Colonic mucosa (tissue), 4 donors: ENCODE measurements at regions not wholly inside any gene's neighbourhood (a gene's known extent, or its start where the extent isn't known, plus 50 kb on each side); places are given as distances from the start of the nearest gene placed in this dataset.

Experiments
- DNase-seq: peaks from one replicate; pipeline ENCODE4 v3.0.0-alpha.2; 2020
- H3K27ac ChIP-seq: fragments of 200-600 bp; one replicate; pipeline ENCODE4 v1.8.0; 2021
- H3K27me3 ChIP-seq: fragments of 200-600 bp; one replicate; pipeline ENCODE4 v1.8.0; 2021
- H3K36me3 ChIP-seq: fragments of 200-600 bp; one replicate; pipeline ENCODE4 v1.8.0; 2021
- H3K4me1 ChIP-seq: fragments of 200-600 bp; one replicate; pipeline ENCODE4 v1.8.0; 2021; ENCODE audit warnings: mild to moderate bottlenecking
- H3K4me3 ChIP-seq: fragments of 200-600 bp; one replicate; pipeline ENCODE4 v1.8.0; 2021
- H3K9ac ChIP-seq, 2 donors: one replicate each; pipeline ENCODE4 v1.7.0; 2013; ENCODE audit warnings: control low read depth in 2 of 2, low read depth in 2 of 2, low read length in 2 of 2
- H3K9me3 ChIP-seq: fragments of 200-600 bp; one replicate; pipeline ENCODE4 v1.8.0; 2021
- intact Hi-C: fragments of 100-400 bp; cut with DNase I; formaldehyde crosslinking; loops from one replicate; pipeline ENCODE4 v1.14.1; 2022
- TF ChIP-seq, protein P1 (sequence below): fragments of 200-600 bp; IDR thresholded peaks from one replicate; pipeline ENCODE4 v1.8.0; 2022; ENCODE audit warnings: antibody characterized with exemption, mild to moderate bottlenecking
- donor health status: healthy.
- donor health status: DM: no; HTN: no; CAD: no.
- donor health status: DM: no; HTN: no; CAD: no.

DNA sequence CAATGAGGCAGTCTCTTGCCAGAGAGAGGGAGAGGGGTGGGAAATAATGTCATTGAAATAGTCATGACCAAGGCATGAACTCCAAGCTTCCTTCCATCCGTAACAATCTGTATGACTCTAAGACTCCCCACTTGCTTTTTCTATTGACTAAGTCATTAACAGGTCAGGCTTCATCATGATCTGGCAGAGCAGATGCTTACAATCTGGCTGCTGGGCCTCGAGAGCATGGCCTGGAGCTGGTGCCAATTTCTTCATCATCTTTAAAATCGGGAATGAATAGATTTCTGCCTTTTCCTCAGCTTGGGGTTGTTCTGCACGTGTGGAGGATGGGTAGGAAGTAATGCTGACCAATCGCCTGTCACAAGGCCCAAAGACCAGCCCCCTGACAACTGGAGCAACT lies 280.6 kb upstream of the CLNK start:
- intact Hi-C loops = no loop called here
- H3K27me3 ChIP-seq = no peaks in the 10 kb centered on the region
- H3K9me3 ChIP-seq = no peaks in the 10 kb centered on the region
- no peak overlapping the region for H3K9ac ChIP-seq
- TF ChIP-seq, protein P1, sequence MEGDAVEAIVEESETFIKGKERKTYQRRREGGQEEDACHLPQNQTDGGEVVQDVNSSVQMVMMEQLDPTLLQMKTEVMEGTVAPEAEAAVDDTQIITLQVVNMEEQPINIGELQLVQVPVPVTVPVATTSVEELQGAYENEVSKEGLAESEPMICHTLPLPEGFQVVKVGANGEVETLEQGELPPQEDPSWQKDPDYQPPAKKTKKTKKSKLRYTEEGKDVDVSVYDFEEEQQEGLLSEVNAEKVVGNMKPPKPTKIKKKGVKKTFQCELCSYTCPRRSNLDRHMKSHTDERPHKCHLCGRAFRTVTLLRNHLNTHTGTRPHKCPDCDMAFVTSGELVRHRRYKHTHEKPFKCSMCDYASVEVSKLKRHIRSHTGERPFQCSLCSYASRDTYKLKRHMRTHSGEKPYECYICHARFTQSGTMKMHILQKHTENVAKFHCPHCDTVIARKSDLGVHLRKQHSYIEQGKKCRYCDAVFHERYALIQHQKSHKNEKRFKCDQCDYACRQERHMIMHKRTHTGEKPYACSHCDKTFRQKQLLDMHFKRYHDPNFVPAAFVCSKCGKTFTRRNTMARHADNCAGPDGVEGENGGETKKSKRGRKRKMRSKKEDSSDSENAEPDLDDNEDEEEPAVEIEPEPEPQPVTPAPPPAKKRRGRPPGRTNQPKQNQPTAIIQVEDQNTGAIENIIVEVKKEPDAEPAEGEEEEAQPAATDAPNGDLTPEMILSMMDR = no peak
- DNase-seq = no peak
- no peak overlapping the region for H3K27ac ChIP-seq
- no peak overlapping the region for H3K4me3 ChIP-seq
- no peaks in the 10 kb centered on the region for H3K36me3 ChIP-seq
- H3K4me1 ChIP-seq = no peaks in the 10 kb centered on the region

DNA sequence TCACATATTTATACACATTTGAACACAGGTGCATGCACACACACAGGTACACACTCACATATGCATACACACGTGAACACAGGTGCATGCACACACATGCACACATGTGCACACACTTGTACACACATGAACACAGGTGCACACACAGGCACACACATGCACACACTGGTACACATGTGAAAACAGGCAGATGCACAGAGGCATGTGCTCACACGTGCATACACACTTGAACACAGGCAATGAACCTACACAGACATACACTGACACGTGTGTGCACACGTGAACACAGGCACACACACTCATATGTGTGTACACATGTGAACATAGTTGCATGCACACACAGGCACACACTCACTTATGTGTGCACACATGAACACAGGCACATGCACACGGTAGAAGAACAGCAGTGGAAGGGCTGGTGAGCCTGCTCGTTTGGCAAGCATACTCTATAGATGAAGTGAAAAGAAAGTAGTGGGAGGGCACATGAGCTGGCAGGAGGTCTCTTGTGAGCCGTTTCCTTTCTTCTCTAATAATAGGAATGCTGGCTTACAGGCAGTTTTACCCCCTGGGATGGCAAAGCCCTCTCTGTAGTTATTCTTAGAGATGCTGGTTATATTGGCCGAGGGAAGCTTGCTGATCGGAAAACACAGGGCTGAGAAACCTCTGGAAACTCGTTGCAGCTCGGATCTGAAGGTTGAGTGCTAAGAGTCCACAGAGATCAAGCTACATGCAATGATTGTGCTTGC lies 279.6 kb upstream of the CLNK start:
- TF ChIP-seq, protein P1 = no peak
- DNase-seq = no peak
- intact Hi-C loops = no loop called here
- Histone ChIP-seq H3K27ac (no peak overlapping the region), H3K9me3 (no peaks in the 10 kb centered on the region), H3K4me1 (no peaks in the 10 kb centered on the region), H3K4me3 (no peak overlapping the region), H3K36me3 (no peaks in the 10 kb centered on the region), H3K9ac (no peak overlapping the region), H3K27me3 (no peaks in the 10 kb centered on the region)

DNA sequence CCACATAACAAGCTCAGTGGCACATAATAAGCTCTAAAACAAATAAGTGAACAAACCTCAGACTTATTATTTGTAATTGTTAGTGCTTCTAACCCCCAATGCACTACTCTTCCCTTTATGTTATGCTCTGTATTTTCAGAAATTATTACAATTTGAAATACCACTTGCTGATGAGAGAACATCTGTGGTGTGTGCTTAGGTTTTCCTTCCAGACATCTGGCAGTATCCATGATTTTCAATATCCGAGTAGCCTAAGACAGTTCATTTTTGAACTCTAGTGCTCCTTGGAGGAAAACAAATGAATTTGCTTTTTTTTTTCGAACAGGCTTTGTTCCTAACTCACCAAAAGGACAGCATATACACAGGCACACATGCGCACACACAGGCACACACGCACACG lies 278.7 kb upstream of the CLNK start:
- Histone ChIP-seq H3K4me1 (no peaks in the 10 kb centered on the region), H3K27ac (no peak overlapping the region), H3K9ac (no peak overlapping the region), H3K9me3 (no peaks in the 10 kb centered on the region), H3K4me3 (no peak overlapping the region), H3K36me3 (no peaks in the 10 kb centered on the region), H3K27me3 (no peaks in the 10 kb centered on the region)
- intact Hi-C loops = no loop called here
- TF ChIP-seq, protein P1 = no peak
- DNase-seq = no peak

DNA sequence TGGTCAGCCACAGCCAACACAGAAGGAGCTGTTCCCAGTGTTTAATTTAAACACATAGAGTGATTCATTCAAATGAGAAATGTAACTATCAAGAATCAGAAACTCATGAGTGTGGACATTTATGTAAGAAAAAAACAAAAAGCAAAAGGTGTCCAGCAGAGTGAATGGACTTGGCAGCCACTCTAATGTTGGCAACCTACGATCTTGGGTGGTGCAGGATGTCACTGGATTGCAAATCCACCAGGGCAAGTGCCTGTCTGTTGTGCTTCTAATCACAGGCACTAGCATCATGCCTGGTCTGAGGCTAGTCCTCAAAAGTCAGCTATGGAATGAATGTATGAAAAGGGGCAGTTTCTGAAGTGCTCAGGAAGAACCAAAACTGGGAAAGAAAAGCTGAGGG lies 277.7 kb upstream of the CLNK start:
- Histone ChIP-seq H3K27me3 (no peaks in the 10 kb centered on the region), H3K36me3 (no peaks in the 10 kb centered on the region), H3K4me1 (no peaks in the 10 kb centered on the region), H3K9ac (no peak overlapping the region), H3K9me3 (no peaks in the 10 kb centered on the region), H3K27ac (no peak overlapping the region), H3K4me3 (no peak overlapping the region)
- intact Hi-C loops = no loop called here
- DNase-seq = no peak
- TF ChIP-seq, protein P1 = no peak

DNA sequence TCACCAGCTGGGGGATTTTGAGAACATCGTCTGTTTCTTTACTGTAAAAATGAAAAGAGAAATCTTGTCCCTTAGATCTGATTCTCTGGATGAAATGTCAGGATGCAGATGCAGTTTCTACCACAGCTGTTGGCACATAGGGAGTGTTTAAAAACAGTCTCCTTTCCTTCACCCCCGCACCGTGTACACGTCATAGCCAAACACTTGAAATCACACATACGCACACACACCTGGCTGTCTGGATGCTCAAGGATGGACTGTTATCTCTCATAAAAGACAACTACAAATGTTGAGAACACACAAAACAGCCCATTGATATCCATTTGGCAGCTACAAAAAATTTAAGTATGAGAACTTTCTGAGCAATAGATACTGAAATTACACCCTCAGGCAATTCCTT lies 275.8 kb upstream of the CLNK start:
- Histone ChIP-seq H3K36me3 (no peaks in the 10 kb centered on the region), H3K27me3 (no peaks in the 10 kb centered on the region), H3K27ac (no peak overlapping the region), H3K9ac (no peak overlapping the region), H3K9me3 (no peaks in the 10 kb centered on the region), H3K4me1 (no peaks in the 10 kb centered on the region), H3K4me3 (no peak overlapping the region)
- TF ChIP-seq, protein P1 = no peak
- intact Hi-C loops = no loop called here
- no peak for DNase-seq
